C4-2B (cell line): ENCODE measurements at regions not wholly inside any gene's neighbourhood (a gene's known extent, or its start where the extent isn't known, plus 50 kb on each side); places are given as distances from the start of the nearest gene placed in this dataset.

Experiments used
- CTCF ChIP-seq: fragments of 450-650 bp; conservative IDR thresholded peaks from 2 replicates; pipeline ENCODE4 v1.5.1; 2017; ENCODE audit warnings: mild to moderate bottlenecking
- ZFX ChIP-seq: fragments of 450-650 bp; IDR thresholded peaks from 2 replicates; pipeline ENCODE4 v1.6.1; 2017

- TF ChIP-seq CTCF, result no peak
- TF ChIP-seq ZFX, result no peak
Measured at GRCh38 chr3:184440151-184440550, 60.3 kb downstream of the CHRD start.
